ENCODE measurements at regions not wholly inside any gene's neighbourhood (a gene's known extent, or its start where the extent isn't known, plus 50 kb on each side); places are given as distances from the start of the nearest gene placed in this dataset.

GRCh38 chr1:232416026-232416568 is 213.8 kb downstream of the SIPA1L2 start:
- H3K18ac ChIP-seq (ENCODE audit: extremely low read depth, low read length), result no peak overlapping the region
- H3K79me2 ChIP-seq (ENCODE audit: control insufficient read depth in 1 of 2, insufficient read depth in 2 of 2, low read length in 2 of 2), result no peaks in the 10 kb centered on the region
- H3K23ac ChIP-seq (ENCODE audit: insufficient read length), result no peak overlapping the region
- H3K27ac ChIP-seq (ENCODE audit: low read depth, low read length), result no peak overlapping the region
- no peak overlapping the region for H2AFZ ChIP-seq (ENCODE audit: low read length)
- no peaks in the 10 kb centered on the region for H3K79me1 ChIP-seq (ENCODE audit: low read depth, low read length)
- H3K14ac ChIP-seq (ENCODE audit: insufficient read length), result no peak overlapping the region
- H2BK15ac ChIP-seq (ENCODE audit: low read length), result no peak overlapping the region
- DNase-seq (ENCODE audit: low read depth in 1 of 2, low spot score in 2 of 2), result no peak
- H4K91ac ChIP-seq (replicated peaks; ENCODE audit: insufficient read length, low read length), result no peak overlapping the region
- H4K20me1 ChIP-seq (replicated peaks in 1 of 2; ENCODE audit: control insufficient read depth in 1 of 2, insufficient read depth in 2 of 2, low read length in 2 of 2), result no peaks in the 10 kb centered on the region
- H3K9ac ChIP-seq (replicated peaks in 1 of 4; ENCODE audit: extremely low read depth in 1 of 4, low read depth in 3 of 4, low read length in 3 of 4), result no peak overlapping the region
- no peak overlapping the region for H2AK5ac ChIP-seq (ENCODE audit: low read depth, low read length)
- H3K4me1 ChIP-seq (replicated peaks in 1 of 4; ENCODE audit: control insufficient read depth in 3 of 4, insufficient read depth in 4 of 4, low read length in 3 of 4), result no peaks in the 10 kb centered on the region
- H2BK12ac ChIP-seq (ENCODE audit: low read depth, low read length), result no peak overlapping the region
- H2BK120ac ChIP-seq (replicated peaks; ENCODE audit: low read depth, low read length), result no peak overlapping the region
- no peak overlapping the region for H2BK5ac ChIP-seq (ENCODE audit: low read depth, low read length)
- 90% methylated on average over 8 of the region's 8 CpGs; no CpG with 5 or more reads in 1 of the 2 experiments for WGBS, 2 experiments (ENCODE audit: extremely low coverage in 1 of 2, insufficient coverage in 1 of 2, insufficient read length in 1 of 2, insufficient replicate concordance in 2 of 2, low coverage in 1 of 2, low lambda C conversion rate in 2 of 2, missing lambda C conversion rate in 1 of 2)
- H3K23me2 ChIP-seq (ENCODE audit: low read depth, low read length), result no peaks in the 10 kb centered on the region
- no peak overlapping the region for H3K4me3 ChIP-seq (ENCODE audit: extremely low read depth in 1 of 4, insufficient read depth in 2 of 4, low read depth in 3 of 4, low read length in 4 of 4)
- no peaks in the 10 kb centered on the region for H3K36me3 ChIP-seq (ENCODE audit: control insufficient read depth in 2 of 4, insufficient read depth in 4 of 4, low read length in 3 of 4)
- H4K5ac ChIP-seq (ENCODE audit: insufficient read length, low read depth, low read length), result no peak overlapping the region
- H3K27me3 ChIP-seq (replicated peaks in 1 of 4; ENCODE audit: control insufficient read depth in 3 of 4, extremely low read depth in 1 of 4, insufficient read depth in 3 of 4, low read length in 3 of 4), result no peaks in the 10 kb centered on the region
- FAIRE-seq, result no peak
- H4K8ac ChIP-seq (ENCODE audit: extremely low read depth, insufficient read depth, low read length), result no peak overlapping the region
- ChIA-PET CTCF (ENCODE audit: partially characterized antibody) (no interaction called here), POLR2A (ENCODE audit: partially characterized antibody) (no interaction called here)
- H3K4me2 ChIP-seq (ENCODE audit: insufficient read depth in 1 of 2, low read depth in 2 of 2, low read length in 2 of 2), result no peak overlapping the region
- no peak overlapping the region for H3K4ac ChIP-seq (replicated peaks; ENCODE audit: insufficient read length, low read depth, low read length)
- H3K9me3 ChIP-seq (ENCODE audit: insufficient read depth in 2 of 2, low read depth in 1 of 2, low read length in 1 of 2), result no peaks in the 10 kb centered on the region
- H2BK20ac ChIP-seq (ENCODE audit: low read length), result no peak overlapping the region
- no peak overlapping the region for H3K56ac ChIP-seq (replicated peaks; ENCODE audit: insufficient read length, low read depth, low read length)
- TF ChIP-seq USF2 (IDR thresholded peaks at IDR 0.05; ENCODE audit: low read length), result no peak
- no peak for TF ChIP-seq RXRA (IDR thresholded peaks at IDR 0.05; ENCODE audit: insufficient read depth, low read depth, low read length)
- no peak for TF ChIP-seq SP4 (IDR thresholded peaks at IDR 0.05; ENCODE audit: low read length)
- no peak for TF ChIP-seq TAF7 (optimal IDR thresholded peaks at IDR 0.05; ENCODE audit: borderline replicate concordance, low read depth, low read length)
- TF ChIP-seq SP1 (IDR thresholded peaks at IDR 0.05; ENCODE audit: low read depth, low read length), result no peak
- no peak for TF ChIP-seq RNF2 (IDR thresholded peaks at IDR 0.05; ENCODE audit: borderline replicate concordance, low read depth, low read length, missing control alignments, poor library complexity, severe bottlenecking)
- no peak for TF ChIP-seq POLR2A (IDR thresholded peaks at IDR 0.05; ENCODE audit: control extremely low read depth in 1 of 2, low read depth in 2 of 2, low read length in 2 of 2)
- TF ChIP-seq FOSL1 (IDR thresholded peaks at IDR 0.05; ENCODE audit: insufficient read depth, low read depth, low read length), result no peak
- TF ChIP-seq NRF1 (IDR thresholded peaks at IDR 0.05; ENCODE audit: low read depth, low read length), result no peak
- TF ChIP-seq KDM1A (IDR thresholded peaks at IDR 0.05; ENCODE audit: borderline replicate concordance, low read length), result no peak
- no peak for TF ChIP-seq GABPA (IDR thresholded peaks at IDR 0.05; ENCODE audit: borderline replicate concordance, insufficient read depth, low read length)
- TF ChIP-seq KDM5A (IDR thresholded peaks at IDR 0.05; ENCODE audit: low read length), result no peak
- no peak for TF ChIP-seq HDAC2 (IDR thresholded peaks at IDR 0.05; ENCODE audit: borderline replicate concordance in 1 of 2, low read depth in 2 of 2, low read length in 2 of 2)

All from H1 (cell line).